A549 (cell line): ENCODE measurements at regions not wholly inside any gene's neighbourhood (a gene's known extent, or its start where the extent isn't known, plus 50 kb on each side); places are given as distances from the start of the nearest gene placed in this dataset.
"Not testable (repeated sequence)": the region's sequence is repeated elsewhere in the genome, so short reads cannot be mapped to it uniquely, and the experiment has no call there.

Source experiments
- ATAC-seq, 2 experiments: fragments of 200-7000 bp in 1 of 2; fragments of >200 bp in 1 of 2; cut with Nextera tagmentation in 1 of 2; cut with Tn5 transposase in 1 of 2; 3 replicates each; pipeline versions ENCODE4 v1.8.0 to v1.9.1; 2018 to 2020; ENCODE audit warnings: mild to moderate bottlenecking in 1 of 2, moderate library complexity in 1 of 2
- CTCF ChIA-PET: fragments of 300-600 bp; sonication (Branson Sonifier 250); formaldehyde crosslinking; extraction: SDS; loops from one replicate; lab custom pipeline; 2021; ENCODE audit warnings: antibody characterized with exemption, inconsistent platforms; lab: Yijun Ruan, JAX
- POLR2A ChIA-PET: fragments of 350-600 bp; formaldehyde crosslinking; extraction: SDS; loops from one replicate; lab custom pipeline; 2021; ENCODE audit warnings: antibody characterized with exemption, inconsistent platforms; lab: Yijun Ruan, JAX
- DNase-seq, 2 experiments: peaks; one replicate each; pipeline versions ENCODE4 v3.0.0 to v3.0.0-alpha.2; 2011 to 2016; ENCODE audit warnings: low read depth in 1 of 2, low spot score in 1 of 2
- FAIRE-seq: peaks from 2 replicates; lab custom pipeline; 2011; peaks lifted over from hg19 to GRCh38; lab: Jason Lieb, UNC
- H3K27ac ChIP-seq, 2 experiments: fragments of >200 bp; sonication (Bioruptor Twin); formaldehyde crosslinking; 3 replicates each; pipeline ENCODE4 v1.5.1; 2016 to 2017
- H3K4me1 ChIP-seq: fragments of >200 bp; sonication (Bioruptor Twin); formaldehyde crosslinking; 3 replicates; pipeline ENCODE4 v1.6.1; 2016
- H3K4me2 ChIP-seq: fragments of >200 bp; sonication (Bioruptor Twin); formaldehyde crosslinking; 3 replicates; pipeline ENCODE4 v1.6.1; 2016
- H3K4me3 ChIP-seq: fragments of >200 bp; sonication (Bioruptor Twin); formaldehyde crosslinking; 3 replicates; pipeline ENCODE4 v1.5.1; 2016
- H3K9me3 ChIP-seq: fragments of >200 bp; sonication (Bioruptor Twin); formaldehyde crosslinking; 3 replicates; pipeline ENCODE4 v1.6.1; 2016
- BHLHE40 ChIP-seq: IDR thresholded peaks from 2 replicates; pipeline ENCODE4 v1.6.1; 2012; ENCODE audit warnings: low read depth, low read length, inconsistent platforms
- CBX2 ChIP-seq: fragments of 200-600 bp; sonication (generic); IDR thresholded peaks from 2 replicates; pipeline ENCODE4 v1.6.1; 2016; ENCODE audit warnings: low read depth, mild to moderate bottlenecking, borderline replicate concordance
- CEBPB ChIP-seq, 2 experiments: fragments of >200 bp in 1 of 2; sonication (Bioruptor Twin) in 1 of 2; formaldehyde crosslinking in 1 of 2; IDR thresholded peaks; 2 replicates each; pipeline ENCODE4 v1.6.1; 2012 to 2016
- EP300 ChIP-seq, 2 experiments: fragments of >200 bp; sonication (Bioruptor Twin); formaldehyde crosslinking; IDR thresholded peaks; 2 replicates in 1 of 2; 3 replicates in 1 of 2; pipeline ENCODE4 v1.6.1; 2016 to 2017
- FOSL2 ChIP-seq, 2 experiments: fragments of 450-650 bp in 1 of 2; fragments of >200 bp in 1 of 2; sonication (Bioruptor Twin) in 1 of 2; formaldehyde crosslinking; IDR thresholded peaks; 2 replicates each; pipeline versions ENCODE4 v1.5.0 to v1.6.1; 2016 to 2020; ENCODE audit warnings: mild to moderate bottlenecking in 1 of 2, moderate library complexity in 1 of 2
- FOXS1 ChIP-seq: fragments of 250-450 bp; sonication (Bioruptor Pico); IDR thresholded peaks from 2 replicates; pipeline ENCODE4 v1.5.0; 2020; ENCODE audit warnings: mild to moderate bottlenecking, moderate library complexity
- GATA3 ChIP-seq: IDR thresholded peaks from 2 replicates; pipeline ENCODE4 v1.6.1; 2012; ENCODE audit warnings: borderline replicate concordance
- HEYL ChIP-seq: fragments of 250-450 bp; sonication (Bioruptor Pico); IDR thresholded peaks from 2 replicates; pipeline ENCODE4 v1.8.0; 2021; ENCODE audit warnings: mild to moderate bottlenecking, moderate library complexity
- HOXA7 ChIP-seq: fragments of 250-450 bp; sonication (Bioruptor Pico); IDR thresholded peaks from 2 replicates; pipeline ENCODE4 v1.5.0; 2020; ENCODE audit warnings: mild to moderate bottlenecking, moderate library complexity
- HOXB5 ChIP-seq: fragments of 250-450 bp; sonication (Bioruptor Pico); IDR thresholded peaks from 2 replicates; pipeline ENCODE4 v1.5.0; 2020; ENCODE audit warnings: mild to moderate bottlenecking, moderate library complexity
- JUN ChIP-seq, 2 experiments: fragments of >200 bp; sonication (Bioruptor Twin); formaldehyde crosslinking; IDR thresholded peaks; 2 replicates in 1 of 2; 3 replicates in 1 of 2; pipeline ENCODE4 v1.6.1; 2016 to 2017
- JUNB ChIP-seq: fragments of >200 bp; sonication (Bioruptor Twin); formaldehyde crosslinking; IDR thresholded peaks from 2 replicates; pipeline ENCODE4 v1.6.1; 2016
- KDM5A ChIP-seq: fragments of 200-600 bp; sonication (generic); IDR thresholded peaks from 2 replicates; pipeline ENCODE4 v1.6.1; 2016; ENCODE audit warnings: antibody characterized with exemption, mild to moderate bottlenecking
- MAZ ChIP-seq: fragments of 150-350 bp; IDR thresholded peaks from 2 replicates; pipeline ENCODE4 v1.6.1; 2014; ENCODE audit warnings: antibody characterized with exemption, low read depth, low read length, borderline replicate concordance
- MYC ChIP-seq: IDR thresholded peaks from 2 replicates; pipeline ENCODE4 v1.6.1; 2012; ENCODE audit warnings: mild to moderate bottlenecking, inconsistent platforms, low read length, improper control_type of control experiment, borderline replicate concordance
- NPAS2 ChIP-seq: fragments of 250-450 bp; sonication (Bioruptor Pico); IDR thresholded peaks from 2 replicates; pipeline ENCODE4 v1.8.0; 2022; ENCODE audit warnings: mild to moderate bottlenecking, moderate library complexity, borderline replicate concordance
- NR3C1 ChIP-seq: fragments of >200 bp; sonication (Bioruptor Twin); formaldehyde crosslinking; IDR thresholded peaks from 3 replicates; pipeline ENCODE4 v1.6.1; 2017
- PHF8 ChIP-seq: fragments of 200-600 bp; sonication (generic); IDR thresholded peaks from 2 replicates; pipeline ENCODE4 v1.6.1; 2016; ENCODE audit warnings: low read depth, mild to moderate bottlenecking, antibody characterized with exemption, moderate library complexity, borderline replicate concordance
- POLR2AphosphoS2 ChIP-seq: conservative IDR thresholded peaks from 2 replicates; pipeline ENCODE4 v1.6.1; 2012; ENCODE audit warnings: low read length, improper control_type of control experiment, inconsistent platforms
- SMC3 ChIP-seq: fragments of >200 bp; sonication (Bioruptor Twin); formaldehyde crosslinking; IDR thresholded peaks from 3 replicates; pipeline ENCODE4 v1.6.1; 2018; ENCODE audit warnings: inconsistent platforms
- TFCP2L1 ChIP-seq: fragments of 250-450 bp; sonication (Bioruptor Pico); IDR thresholded peaks from 2 replicates; pipeline ENCODE4 v1.5.0; 2021; ENCODE audit warnings: mild to moderate bottlenecking
- TP53 ChIP-seq: fragments of 250-450 bp; sonication (Bioruptor Pico); IDR thresholded peaks from 2 replicates; pipeline ENCODE4 v1.5.0; 2021; ENCODE audit warnings: mild to moderate bottlenecking, moderate library complexity
- ZC3H11A ChIP-seq: fragments of 450-650 bp; IDR thresholded peaks from 2 replicates; pipeline ENCODE4 v1.6.1; 2014; ENCODE audit warnings: antibody characterized with exemption, mild to moderate bottlenecking
- ZFP36 ChIP-seq: fragments of 450-650 bp; IDR thresholded peaks from 2 replicates; pipeline ENCODE4 v1.6.1; 2014; ENCODE audit warnings: borderline replicate concordance; ENCODE audit not compliant: partially characterized antibody
- WGBS: methylation state at CpG from one replicate; pipeline ENCODE4 v1.1.6; 2017; ENCODE audit errors: missing lambda C conversion rate; 5-methylcytosine and 5-hydroxymethylcytosine counted together
- TF ChIP-seq, protein P1 (sequence below): fragments of >200 bp; sonication (Bioruptor Twin); formaldehyde crosslinking; IDR thresholded peaks from 2 replicates; pipeline ENCODE4 v1.6.1; 2016
- TF ChIP-seq, protein P2 (sequence below): IDR thresholded peaks from 2 replicates; pipeline ENCODE4 v1.6.1; 2012
- TF ChIP-seq, protein P3 (sequence below): IDR thresholded peaks from 2 replicates; pipeline ENCODE4 v1.6.1; 2012

DNA sequence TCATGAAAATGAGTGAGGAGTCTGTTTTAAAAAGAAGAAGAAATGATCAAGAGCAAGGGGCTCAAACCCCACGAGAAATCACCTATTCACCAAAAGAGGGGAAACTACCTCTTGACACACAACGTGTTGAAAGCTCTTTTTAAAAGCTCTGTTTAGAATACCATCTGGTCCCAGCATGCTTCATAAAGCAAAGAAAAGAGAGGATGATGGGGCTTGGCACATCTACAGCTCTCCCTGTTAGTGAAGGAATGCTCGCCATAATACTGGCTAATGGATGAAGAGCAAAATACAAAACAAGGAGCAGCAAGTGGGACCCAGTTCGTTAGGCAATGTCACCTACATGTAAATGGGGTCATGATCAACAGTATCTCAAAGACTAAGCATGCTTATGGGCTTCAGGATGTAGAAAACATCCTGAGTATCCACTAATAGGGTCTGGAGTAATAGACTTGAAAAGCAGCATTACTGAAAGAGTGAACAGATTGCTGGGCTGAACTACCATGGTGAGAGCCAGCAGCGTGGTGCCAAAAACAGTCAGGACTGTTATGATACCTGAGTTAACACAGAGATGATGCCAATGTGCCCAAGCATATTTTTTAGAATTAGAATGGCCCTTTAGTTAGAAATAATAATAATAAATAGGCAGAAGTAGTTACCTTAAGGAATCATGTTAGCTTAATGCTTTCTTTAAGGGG is 159.7 kb upstream of the POU1F1 start:
- H3K9me3 ChIP-seq: no peaks in the 10 kb centered on the region
- no peak overlapping the region for H3K4me2 ChIP-seq
- DNase-seq (no peak), FAIRE-seq (no peak), ATAC-seq (no peak)
- ChIA-PET POLR2A (no interaction called here), CTCF (no interaction called here)
- 51% methylated on average over 5 of the region's 5 CpGs for WGBS
- no peak overlapping the region; a peak in 1 of 6 replicates for H3K27ac ChIP-seq
- no peak overlapping the region for H3K4me3 ChIP-seq
- TF ChIP-seq JUNB: no peak
- no peak for TF ChIP-seq HOXB5 (CRISPR knock-in tag)
- no peak for TF ChIP-seq NR3C1
- TF ChIP-seq, protein P1, sequence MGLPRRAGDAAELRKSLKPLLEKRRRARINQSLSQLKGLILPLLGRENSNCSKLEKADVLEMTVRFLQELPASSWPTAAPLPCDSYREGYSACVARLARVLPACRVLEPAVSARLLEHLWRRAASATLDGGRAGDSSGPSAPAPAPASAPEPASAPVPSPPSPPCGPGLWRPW: no peak
- no peak for TF ChIP-seq POLR2AphosphoS2
- H3K4me1 ChIP-seq: peaks cover 26% of the 10 kb centered on the region

DNA sequence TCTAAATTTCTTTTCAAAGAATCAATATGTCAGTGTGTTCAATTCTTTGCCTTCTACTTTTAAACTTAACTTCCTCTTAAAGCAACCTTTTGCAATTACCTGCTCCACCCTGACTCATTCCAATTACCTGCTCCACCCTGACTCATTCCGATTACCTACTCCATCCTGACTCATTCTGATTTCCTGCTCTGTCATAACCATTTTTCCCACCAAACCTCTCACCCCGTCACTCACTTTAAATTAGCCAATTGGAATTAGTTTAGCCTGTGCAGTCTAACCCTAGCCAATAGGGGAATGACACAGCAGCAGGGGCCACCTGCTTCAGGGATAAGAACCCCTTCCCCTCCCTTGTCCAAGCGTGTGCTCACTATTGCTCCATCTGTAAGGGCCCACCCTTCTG is 157.1 kb upstream of the POU1F1 start:
- H3K4me2 ChIP-seq; POLR2A ChIA-PET; H3K9me3 ChIP-seq; CTCF ChIA-PET; H3K4me3 ChIP-seq; FAIRE-seq; H3K27ac ChIP-seq; ATAC-seq; TF ChIP-seq FOSL2 (IDR thresholded peaks at IDR 0.05): not testable (repeated sequence)
- TF ChIP-seq FOSL2 (CRISPR knock-in tag; IDR thresholded peaks at IDR 0.05): peak; percentile 29; the same call in 1 of the 2 replicates
- peak in 1 of 2 experiments; percentile 49 for DNase-seq
- H3K4me1 ChIP-seq: peaks cover 21% of the 10 kb centered on the region
- WGBS: 70% methylated on average over 3 of the region's 3 CpGs

DNA sequence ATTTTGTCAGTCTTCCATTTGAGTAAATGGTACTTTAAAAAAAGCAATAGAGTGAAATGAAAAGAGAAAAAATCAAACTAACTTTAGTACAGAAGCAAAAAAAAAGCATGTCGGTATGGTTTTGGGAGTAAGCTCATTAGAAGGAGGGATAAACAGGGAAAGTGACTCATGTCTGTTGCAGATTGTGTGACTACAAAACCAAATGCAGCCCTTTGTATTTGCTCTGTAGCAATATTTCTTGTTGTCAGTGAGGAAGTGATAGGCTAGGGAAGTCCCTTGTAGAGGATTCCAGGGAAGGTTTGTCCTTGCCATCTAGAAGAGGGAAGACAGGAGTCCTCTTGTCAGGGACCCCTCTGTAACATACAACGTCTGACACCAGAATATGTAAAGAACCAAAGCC is 150.5 kb upstream of the POU1F1 start:
- no peak; a peak in 1 of 6 replicates for ATAC-seq
- Histone ChIP-seq H3K27ac (no peak overlapping the region), H3K4me1 (0 out of 3 replicates have a peak, but pooled peaks cover 4% of the 10 kb centered on the region)
- WGBS: 66% methylated on average over 2 of the region's 2 CpGs
- no peak for FAIRE-seq
- TF ChIP-seq JUN (IDR thresholded peaks at IDR 0.05) (no peak), BHLHE40 (no peak), FOXS1 (no peak), SMC3 (no peak), KDM5A (no peak), MYC (no peak), HEYL (CRISPR knock-in tag) (no peak), MAZ (no peak), EP300 (IDR thresholded peaks at IDR 0.05) (no peak), NPAS2 (CRISPR knock-in tag) (no peak), ZFP36 (no peak), CBX2 (no peak), CEBPB (IDR thresholded peaks at IDR 0.05) (no peak), ZC3H11A (no peak)
- TF ChIP-seq, all 56 proteins: peak for 0
- H3K9me3 ChIP-seq: no peaks in the 10 kb centered on the region
- H3K4me2 ChIP-seq: no peak overlapping the region
- POLR2A ChIA-PET: no interaction called here
- no peak overlapping the region for H3K4me3 ChIP-seq
- CTCF ChIA-PET: no interaction called here
- peak in 1 of 2 experiments; percentile 7 for DNase-seq

DNA sequence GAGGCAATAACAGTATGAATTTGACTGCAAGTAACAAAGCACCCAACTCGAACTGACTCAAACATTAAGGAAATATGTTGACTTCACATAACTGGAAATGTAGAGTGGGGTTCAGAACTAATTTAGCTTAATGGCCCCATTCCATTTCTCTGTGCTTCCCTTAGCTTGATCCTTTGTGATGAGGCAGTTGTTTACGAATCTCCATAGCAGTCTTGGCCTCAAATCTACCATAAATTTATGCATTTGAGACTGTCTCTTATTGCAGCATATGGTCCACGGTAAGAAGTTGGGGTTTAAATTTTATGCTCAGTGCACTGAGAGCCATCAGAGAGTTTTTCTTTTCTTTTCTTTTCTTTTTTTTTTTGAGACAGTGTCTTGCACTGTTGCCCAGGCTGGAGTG is 148.7 kb upstream of the POU1F1 start:
- POLR2A ChIA-PET: no interaction called here

More for the DNA sequence above, 148.7 kb upstream of the POU1F1 start:
- TF ChIP-seq HOXA7 (CRISPR knock-in tag): no peak
- no peak for TF ChIP-seq NPAS2 (CRISPR knock-in tag)
- TF ChIP-seq TP53 (CRISPR knock-in tag): no peak
- TF ChIP-seq TFCP2L1 (CRISPR knock-in tag): no peak
- TF ChIP-seq PHF8: no peak
- TF ChIP-seq BHLHE40: no peak
- TF ChIP-seq, protein P2, sequence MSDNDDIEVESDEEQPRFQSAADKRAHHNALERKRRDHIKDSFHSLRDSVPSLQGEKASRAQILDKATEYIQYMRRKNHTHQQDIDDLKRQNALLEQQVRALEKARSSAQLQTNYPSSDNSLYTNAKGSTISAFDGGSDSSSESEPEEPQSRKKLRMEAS: no peak
- no peak for TF ChIP-seq FOXS1
- TF ChIP-seq, protein P3, sequence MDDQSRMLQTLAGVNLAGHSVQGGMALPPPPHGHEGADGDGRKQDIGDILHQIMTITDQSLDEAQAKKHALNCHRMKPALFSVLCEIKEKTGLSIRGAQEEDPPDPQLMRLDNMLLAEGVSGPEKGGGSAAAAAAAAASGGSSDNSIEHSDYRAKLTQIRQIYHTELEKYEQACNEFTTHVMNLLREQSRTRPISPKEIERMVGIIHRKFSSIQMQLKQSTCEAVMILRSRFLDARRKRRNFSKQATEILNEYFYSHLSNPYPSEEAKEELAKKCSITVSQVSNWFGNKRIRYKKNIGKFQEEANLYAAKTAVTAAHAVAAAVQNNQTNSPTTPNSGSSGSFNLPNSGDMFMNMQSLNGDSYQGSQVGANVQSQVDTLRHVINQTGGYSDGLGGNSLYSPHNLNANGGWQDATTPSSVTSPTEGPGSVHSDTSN: no peak
- no peak for TF ChIP-seq GATA3
- TF ChIP-seq MAZ: no peak
- TF ChIP-seq, protein P1: no peak
- TF ChIP-seq JUN (IDR thresholded peaks at IDR 0.05): no peak
- TF ChIP-seq SMC3: no peak
- no peak for TF ChIP-seq CEBPB (IDR thresholded peaks at IDR 0.05)
- no peak for TF ChIP-seq ZC3H11A
- no peak for TF ChIP-seq FOSL2 (IDR thresholded peaks at IDR 0.05)
- TF ChIP-seq FOSL2 (CRISPR knock-in tag; IDR thresholded peaks at IDR 0.05): no peak
- no peak overlapping the region for H3K4me3 ChIP-seq
- CTCF ChIA-PET: interaction anchor here (0.6 kb wide), 1 partner anchor 32 kb away, joined by 3 read pairs; no protein-coding TSS in a partner anchor
- DNase-seq (no peak), FAIRE-seq (no peak), ATAC-seq (no peak)
- WGBS: 68% methylated on average over 3 of the region's 3 CpGs
- H3K4me2 ChIP-seq: no peak overlapping the region
- H3K9me3 ChIP-seq: no peaks in the 10 kb centered on the region
- 0 out of 3 replicates have a peak, but pooled peaks cover 4% of the 10 kb centered on the region for H3K4me1 ChIP-seq
- H3K27ac ChIP-seq: no peak overlapping the region
